SJSA1 (cell line): ENCODE measurements at regions not wholly inside any gene's neighbourhood (a gene's known extent, or its start where the extent isn't known, plus 50 kb on each side); places are given as distances from the start of the nearest gene placed in this dataset.
"Not testable (repeated sequence)": the region's sequence is repeated elsewhere in the genome, so short reads cannot be mapped to it uniquely, and the experiment has no call there.

Source experiments
- DNase-seq, 2 experiments: peaks; one replicate each; pipeline ENCODE4 v3.0.0-alpha.2; 2015 to 2020; ENCODE audit warnings: low spot score in 2 of 2, low read depth in 1 of 2
- H3K27ac ChIP-seq: fragments of 250-450 bp; sonication (Bioruptor Pico); 2 replicates; pipeline ENCODE4 v1.5.1; 2020; ENCODE audit warnings: mild to moderate bottlenecking, moderate library complexity
- H3K27me3 ChIP-seq: fragments of 250-450 bp; sonication (Bioruptor Pico); replicated peaks from 2 replicates; pipeline ENCODE4 v1.5.1; 2020; ENCODE audit warnings: mild to moderate bottlenecking, moderate library complexity
- H3K36me3 ChIP-seq: fragments of 250-450 bp; sonication (Bioruptor Pico); 2 replicates; pipeline ENCODE4 v1.5.1; 2020; ENCODE audit warnings: mild to moderate bottlenecking
- H3K4me1 ChIP-seq: fragments of 250-450 bp; sonication (Bioruptor Pico); replicated peaks from 2 replicates; pipeline ENCODE4 v1.6.1; 2021; ENCODE audit warnings: mild to moderate bottlenecking
- H3K4me3 ChIP-seq: fragments of 250-450 bp; sonication (Bioruptor Pico); 2 replicates; pipeline ENCODE4 v1.5.1; 2020; ENCODE audit warnings: mild to moderate bottlenecking
- H3K9me3 ChIP-seq: fragments of 250-450 bp; sonication (Bioruptor Pico); replicated peaks from 2 replicates; pipeline ENCODE4 v1.5.1; 2020; ENCODE audit warnings: mild to moderate bottlenecking

GRCh38 chr14:50023671-50024490 is 92.5 kb downstream of the VCPKMT start:
- Histone ChIP-seq H3K27me3 (no peaks in the 10 kb centered on the region), H3K4me3 (peak overlapping the region; percentile 9; the same call in 1 of the 2 replicates), H3K27ac (peak overlapping the region; percentile 93), H3K36me3 (no peaks in the 10 kb centered on the region), H3K4me1 (peaks cover 23% of the 10 kb centered on the region), H3K9me3 (peaks cover 16% of the 10 kb centered on the region)
- peak; percentile 54 to 75 for DNase-seq

- no peak overlapping the region for H3K4me3 ChIP-seq
- H3K4me1 ChIP-seq: peaks cover 23% of the 10 kb centered on the region
- no peak overlapping the region; the same call in 1 of the 2 replicates for H3K27ac ChIP-seq
- H3K27me3 ChIP-seq: no peaks in the 10 kb centered on the region
- H3K9me3 ChIP-seq: peaks cover 11% of the 10 kb centered on the region
- no peak for DNase-seq
- H3K36me3 ChIP-seq: no peaks in the 10 kb centered on the region
These were observed 91.3 kb downstream of the VCPKMT start for GRCh38 chr14:50025073-50025472.

- no peaks in the 10 kb centered on the region for H3K36me3 ChIP-seq
- no peaks in the 10 kb centered on the region for H3K27me3 ChIP-seq
- peaks cover 23% of the 10 kb centered on the region for H3K4me1 ChIP-seq
- peaks cover 7% of the 10 kb centered on the region; the same call in 1 of the 2 replicates for H3K9me3 ChIP-seq
- no peak overlapping the region for H3K4me3 ChIP-seq
- no peak for DNase-seq
- no peak overlapping the region for H3K27ac ChIP-seq
These were observed 90.6 kb downstream of the VCPKMT start for GRCh38 chr14:50025776-50026175.

- Histone ChIP-seq H3K36me3 (no peaks in the 10 kb centered on the region), H3K4me3 (no peak overlapping the region), H3K9me3 (peaks cover 7% of the 10 kb centered on the region; the same call in 1 of the 2 replicates), H3K4me1 (peaks cover 23% of the 10 kb centered on the region), H3K27me3 (no peaks in the 10 kb centered on the region), H3K27ac (no peak overlapping the region)
- no peak for DNase-seq
These were observed 90.0 kb downstream of the VCPKMT start for GRCh38 chr14:50026396-50026795.

- H3K27ac ChIP-seq: no peak overlapping the region
- peaks cover 21% of the 10 kb centered on the region for H3K4me1 ChIP-seq
- H3K36me3 ChIP-seq: no peaks in the 10 kb centered on the region
- H3K9me3 ChIP-seq: peaks cover 7% of the 10 kb centered on the region; the same call in 1 of the 2 replicates
- no peak overlapping the region for H3K4me3 ChIP-seq
- DNase-seq: no peak
- no peaks in the 10 kb centered on the region for H3K27me3 ChIP-seq
These were observed 88.6 kb downstream of the VCPKMT start for GRCh38 chr14:50027816-50028215.

GRCh38 chr14:50028458-50028857 is 87.9 kb downstream of the VCPKMT start:
- H3K4me3 ChIP-seq: no peak overlapping the region
- H3K4me1 ChIP-seq: peaks cover 14% of the 10 kb centered on the region
- no peaks in the 10 kb centered on the region for H3K36me3 ChIP-seq
- no peaks in the 10 kb centered on the region for H3K27me3 ChIP-seq
- DNase-seq: no peak
- peaks cover 7% of the 10 kb centered on the region; the same call in 1 of the 2 replicates for H3K9me3 ChIP-seq
- no peak overlapping the region for H3K27ac ChIP-seq

- Histone ChIP-seq H3K27ac (no peak overlapping the region), H3K36me3 (no peaks in the 10 kb centered on the region), H3K4me1 (no peaks in the 10 kb centered on the region), H3K9me3 (peaks cover 7% of the 10 kb centered on the region; the same call in 1 of the 2 replicates), H3K27me3 (no peaks in the 10 kb centered on the region), H3K4me3 (no peak overlapping the region)
- DNase-seq: no peak
These were observed 86.3 kb downstream of the VCPKMT start for GRCh38 chr14:50030036-50030435.

GRCh38 chr14:50030911-50031310 is 85.5 kb downstream of the VCPKMT start:
- H3K9me3 ChIP-seq, H3K36me3 ChIP-seq, H3K4me1 ChIP-seq, H3K27me3 ChIP-seq, H3K4me3 ChIP-seq, DNase-seq, H3K27ac ChIP-seq: not testable (repeated sequence)

GRCh38 chr14:50031602-50032313 is 84.6 kb downstream of the VCPKMT start:
- H3K27ac ChIP-seq: no peak overlapping the region
- DNase-seq: no peak
- no peak overlapping the region for H3K4me3 ChIP-seq

GRCh38 chr14:50032462-50033167 is 83.8 kb downstream of the VCPKMT start:
- H3K4me3 ChIP-seq, DNase-seq, H3K27ac ChIP-seq, H3K9me3 ChIP-seq, H3K27me3 ChIP-seq, H3K36me3 ChIP-seq, H3K4me1 ChIP-seq: not testable (repeated sequence)

More at GRCh38 chr14:50031602-50032313, 84.6 kb downstream of the VCPKMT start:
- H3K9me3 ChIP-seq: no peaks in the 10 kb centered on the region
- no peaks in the 10 kb centered on the region for H3K36me3 ChIP-seq
- no peaks in the 10 kb centered on the region for H3K27me3 ChIP-seq
- no peaks in the 10 kb centered on the region for H3K4me1 ChIP-seq

- Histone ChIP-seq H3K4me1 (peaks cover 25% of the 10 kb centered on the region), H3K9me3 (0 out of 2 replicates have a peak, but pooled peaks cover 4% of the 10 kb centered on the region), H3K4me3 (no peak overlapping the region), H3K36me3 (no peaks in the 10 kb centered on the region), H3K27me3 (no peaks in the 10 kb centered on the region), H3K27ac (no peak overlapping the region)
- no peak for DNase-seq
These were observed 81.2 kb downstream of the VCPKMT start for GRCh38 chr14:50035214-50035613.

GRCh38 chr14:50036211-50036610 is 80.2 kb downstream of the VCPKMT start:
- H3K4me3 ChIP-seq: no peak overlapping the region
- peaks cover 35% of the 10 kb centered on the region for H3K4me1 ChIP-seq
- DNase-seq: no peak
- H3K27ac ChIP-seq: no peak overlapping the region
- H3K27me3 ChIP-seq: no peaks in the 10 kb centered on the region
- no peaks in the 10 kb centered on the region for H3K36me3 ChIP-seq
- H3K9me3 ChIP-seq: 0 out of 2 replicates have a peak, but pooled peaks cover 4% of the 10 kb centered on the region

GRCh38 chr14:50036637-50037036 is 79.7 kb downstream of the VCPKMT start:
- Histone ChIP-seq H3K36me3 (no peaks in the 10 kb centered on the region), H3K4me1 (peaks cover 35% of the 10 kb centered on the region), H3K27me3 (no peaks in the 10 kb centered on the region), H3K4me3 (no peak overlapping the region), H3K9me3 (0 out of 2 replicates have a peak, but pooled peaks cover 4% of the 10 kb centered on the region), H3K27ac (no peak overlapping the region)
- DNase-seq: no peak
